HFF-Myc (cell line): ENCODE measurements at regions not wholly inside any gene's neighbourhood (a gene's known extent, or its start where the extent isn't known, plus 50 kb on each side); places are given as distances from the start of the nearest gene placed in this dataset.
"Not testable (repeated sequence)": the region's sequence is repeated elsewhere in the genome, so short reads cannot be mapped to it uniquely, and the experiment has no call there.

ENCODE experiments used
- DNase-seq: peaks from one replicate; pipeline ENCODE4 v3.0.0-alpha.2; 2011; ENCODE audit warnings: low read depth; ENCODE audit errors: extremely low read depth
- H3K4me3 ChIP-seq: replicated peaks from 2 replicates; pipeline ENCODE4 v1.5.1; 2011; ENCODE audit warnings: low read depth, mild to moderate bottlenecking, control low read depth, low read length
- TF ChIP-seq, protein P1 (sequence below): IDR thresholded peaks from 2 replicates; pipeline ENCODE4 v1.5.1; 2012; ENCODE audit warnings: mild to moderate bottlenecking, low read depth, low read length, control low read depth; ENCODE audit errors: missing control alignments

DNA sequence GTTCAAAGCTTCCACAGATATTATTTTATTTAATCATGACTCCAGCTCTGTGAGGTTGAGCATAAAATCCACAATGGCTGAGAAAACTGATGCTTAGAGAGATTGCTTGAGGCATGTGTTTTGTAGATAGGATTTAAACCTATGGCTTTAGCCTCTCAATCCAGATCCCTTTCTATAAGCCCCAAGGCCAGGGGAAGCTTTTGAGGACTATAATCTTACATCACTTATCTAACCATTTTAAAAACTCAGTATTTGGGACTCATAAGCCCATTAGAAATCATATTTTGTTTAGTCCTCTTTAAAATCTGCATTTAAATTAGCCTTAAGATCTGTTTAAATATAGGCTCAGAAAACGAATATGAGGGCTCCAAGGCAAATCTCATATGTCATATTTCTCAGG lies 135.4 kb upstream of the SERPINE2 start:
- no peak overlapping the region for H3K4me3 ChIP-seq
- DNase-seq: no peak
- TF ChIP-seq, protein P1, sequence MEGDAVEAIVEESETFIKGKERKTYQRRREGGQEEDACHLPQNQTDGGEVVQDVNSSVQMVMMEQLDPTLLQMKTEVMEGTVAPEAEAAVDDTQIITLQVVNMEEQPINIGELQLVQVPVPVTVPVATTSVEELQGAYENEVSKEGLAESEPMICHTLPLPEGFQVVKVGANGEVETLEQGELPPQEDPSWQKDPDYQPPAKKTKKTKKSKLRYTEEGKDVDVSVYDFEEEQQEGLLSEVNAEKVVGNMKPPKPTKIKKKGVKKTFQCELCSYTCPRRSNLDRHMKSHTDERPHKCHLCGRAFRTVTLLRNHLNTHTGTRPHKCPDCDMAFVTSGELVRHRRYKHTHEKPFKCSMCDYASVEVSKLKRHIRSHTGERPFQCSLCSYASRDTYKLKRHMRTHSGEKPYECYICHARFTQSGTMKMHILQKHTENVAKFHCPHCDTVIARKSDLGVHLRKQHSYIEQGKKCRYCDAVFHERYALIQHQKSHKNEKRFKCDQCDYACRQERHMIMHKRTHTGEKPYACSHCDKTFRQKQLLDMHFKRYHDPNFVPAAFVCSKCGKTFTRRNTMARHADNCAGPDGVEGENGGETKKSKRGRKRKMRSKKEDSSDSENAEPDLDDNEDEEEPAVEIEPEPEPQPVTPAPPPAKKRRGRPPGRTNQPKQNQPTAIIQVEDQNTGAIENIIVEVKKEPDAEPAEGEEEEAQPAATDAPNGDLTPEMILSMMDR: no peak

GRCh38 chr2:224173933-224174332 lies 134.8 kb upstream of the SERPINE2 start:
- DNase-seq: no peak
- TF ChIP-seq, protein P1: no peak

DNA sequence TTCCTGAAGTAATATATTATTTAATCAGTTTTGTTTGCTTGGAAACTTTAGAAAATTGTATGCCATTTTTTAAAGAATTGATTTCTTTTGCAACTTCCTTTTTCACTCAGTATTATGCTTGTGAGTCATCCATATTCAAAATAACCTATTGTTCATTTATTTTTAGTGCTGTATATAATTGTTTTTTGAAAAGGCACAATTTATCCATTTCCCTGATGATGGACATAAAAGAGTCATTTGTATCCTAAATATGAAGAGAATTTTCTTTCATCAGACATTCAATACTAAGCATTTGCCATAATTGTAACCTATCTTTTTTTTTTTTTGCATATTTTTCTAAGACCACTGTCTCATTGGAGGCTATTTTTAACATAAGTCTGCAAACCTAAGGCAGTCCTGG lies 134.1 kb upstream of the SERPINE2 start:
- TF ChIP-seq, protein P1: no peak
- DNase-seq: no peak
- H3K4me3 ChIP-seq: no peak overlapping the region

More at GRCh38 chr2:224173933-224174332, 134.8 kb upstream of the SERPINE2 start:
- no peak overlapping the region for H3K4me3 ChIP-seq

DNA sequence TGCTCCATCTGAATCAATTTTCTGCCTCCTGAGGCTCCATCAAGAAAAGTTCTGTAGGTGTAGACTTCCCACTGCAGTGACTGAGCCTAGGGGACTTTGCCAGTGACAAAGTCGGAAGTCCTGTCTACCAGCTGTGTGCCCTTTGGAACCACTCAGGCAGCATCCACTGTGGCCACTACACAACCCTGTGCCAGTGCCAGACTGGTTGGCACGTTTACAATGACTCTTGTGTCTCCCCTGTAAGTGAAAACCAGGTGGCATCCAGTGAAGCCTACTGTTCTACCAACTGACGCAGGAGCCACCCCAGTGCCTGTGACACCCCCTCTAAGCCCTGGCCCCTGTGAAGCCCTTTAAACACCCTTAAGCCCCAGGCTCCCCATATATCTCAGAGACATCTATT lies 132.1 kb upstream of the SERPINE2 start:
- no peak for DNase-seq
- TF ChIP-seq, protein P1: no peak
- H3K4me3 ChIP-seq: no peak overlapping the region

GRCh38 chr2:224169847-224170246 lies 130.8 kb upstream of the SERPINE2 start:
- no peak overlapping the region for H3K4me3 ChIP-seq
- no peak for DNase-seq
- TF ChIP-seq, protein P1: no peak

DNA sequence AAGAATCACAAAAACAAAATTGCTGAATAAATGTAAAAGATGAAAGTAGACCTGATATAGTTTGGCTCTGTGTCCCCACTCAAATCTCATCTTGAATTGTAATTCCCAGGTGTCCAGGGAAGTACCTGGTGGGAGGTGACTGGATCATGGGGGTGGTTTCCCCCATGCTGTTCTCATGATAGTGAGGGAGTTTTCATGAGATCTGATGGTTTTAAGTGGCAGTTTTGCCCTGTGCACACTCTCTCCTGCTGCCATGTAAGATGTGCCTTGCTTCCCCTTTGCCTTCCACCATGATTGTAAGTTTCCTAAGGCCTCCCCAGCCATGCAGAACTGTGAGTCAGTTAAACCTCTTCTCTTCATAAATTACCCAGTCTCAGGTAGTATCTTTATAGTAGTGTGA lies 128.7 kb upstream of the SERPINE2 start:
- not testable (repeated sequence) for DNase-seq

DNA sequence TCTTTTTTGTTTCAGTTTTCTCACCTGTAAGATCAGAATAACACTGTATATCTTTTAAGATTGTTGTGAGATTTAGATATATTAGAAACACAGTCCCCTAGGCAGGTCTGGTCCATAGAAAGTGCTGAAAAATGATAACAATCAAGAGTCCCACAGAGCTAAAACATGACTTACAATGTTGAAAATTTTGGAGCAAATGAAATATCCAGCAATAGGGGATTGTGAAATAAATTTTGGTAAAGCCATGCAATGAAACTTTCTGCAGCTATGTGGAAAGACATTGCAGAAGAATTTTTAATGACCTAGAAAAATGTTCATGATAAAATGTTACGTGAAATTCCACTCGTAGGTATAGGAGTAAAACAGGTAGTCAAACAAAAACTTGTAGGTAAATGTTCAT lies 127.6 kb upstream of the SERPINE2 start:
- TF ChIP-seq, protein P1: no peak
- DNase-seq: no peak
- H3K4me3 ChIP-seq: no peak overlapping the region

More for the DNA sequence above, 128.7 kb upstream of the SERPINE2 start:
- H3K4me3 ChIP-seq: not testable (repeated sequence)
